ENCODE measurements at regions not wholly inside any gene's neighbourhood (a gene's known extent, or its start where the extent isn't known, plus 50 kb on each side); places are given as distances from the start of the nearest gene placed in this dataset.

- no peak for TF ChIP-seq POLR2AphosphoS5 (IDR thresholded peaks at IDR 0.05)
- TF ChIP-seq POLR2A (IDR thresholded peaks at IDR 0.05) = no peak
Observed at GRCh38 chr3:165669967-165670366, 167.3 kb downstream of the BCHE start.

All from gastroesophageal sphincter (tissue), 2 donors.